SK-N-SH (cell line): ENCODE measurements at regions not wholly inside any gene's neighbourhood (a gene's known extent, or its start where the extent isn't known, plus 50 kb on each side); places are given as distances from the start of the nearest gene placed in this dataset.

Source experiments
- CTCF ChIA-PET: fragments of 300-600, 350-600 bp; formaldehyde crosslinking; extraction: SDS; loops from one replicate; lab custom pipeline; 2021; lab: Yijun Ruan, JAX
- POLR2A ChIA-PET: fragments of 350-600 bp; sonication (Branson Sonifier 250); formaldehyde crosslinking; extraction: SDS; loops from one replicate; lab custom pipeline; 2020; ENCODE audit warnings: antibody characterized with exemption, inconsistent platforms; lab: Yijun Ruan, JAX
- DNase-seq: peaks from one replicate; pipeline ENCODE4 v3.0.0; 2012
- H2AFZ ChIP-seq: fragments of 200-600 bp; sonication (generic); 2 replicates; pipeline ENCODE4 v1.8.1; 2016; ENCODE audit warnings: antibody characterized with exemption, mild to moderate bottlenecking, low read depth
- H3F3A ChIP-seq: fragments of 200-600 bp; sonication (generic); replicated peaks from 2 replicates; pipeline ENCODE3; 2016; ENCODE audit warnings: antibody characterized with exemption, mild to moderate bottlenecking; ENCODE audit not compliant: insufficient read depth
- H3K27ac ChIP-seq, 2 experiments: fragments of 200-500 bp in 1 of 2; fragments of 200-600 bp in 1 of 2; sonication (Bioruptor generic) in 1 of 2; sonication (generic), shearing (Covaris generic) in 1 of 2; 2 replicates each; pipeline versions ENCODE4 v1.5.1 to v1.6.1; 2014 to 2016; ENCODE audit warnings: low read depth in 2 of 2, inconsistent platforms in 1 of 2, low read length in 1 of 2, mild to moderate bottlenecking in 1 of 2, mixed read lengths in 1 of 2
- H3K27me3 ChIP-seq: fragments of 200-600 bp; sonication (generic), shearing (Covaris generic); 2 replicates; pipeline ENCODE4 v1.6.1; 2016; ENCODE audit warnings: mixed run types; ENCODE audit not compliant: insufficient read depth
- H3K36me3 ChIP-seq, 2 experiments: fragments of 200-500 bp in 1 of 2; fragments of 200-600 bp in 1 of 2; sonication (Bioruptor generic) in 1 of 2; sonication (generic) in 1 of 2; replicated peaks in 1 of 2; 2 replicates each; pipeline versions ENCODE3 to v1.5.1; 2014 to 2016; ENCODE audit warnings: low read length in 1 of 2, mild to moderate bottlenecking in 1 of 2; ENCODE audit not compliant: insufficient read depth in 2 of 2, control insufficient read depth in 1 of 2
- H3K4me1 ChIP-seq, 2 experiments: fragments of 200-500 bp in 1 of 2; fragments of 200-600 bp in 1 of 2; sonication (Bioruptor generic) in 1 of 2; sonication (generic), shearing (Covaris generic) in 1 of 2; 2 replicates each; pipeline versions ENCODE4 v1.5.1 to v1.6.1; 2014 to 2016; ENCODE audit warnings: low read depth in 1 of 2, low read length in 1 of 2, mixed run types in 1 of 2; ENCODE audit not compliant: insufficient read depth in 2 of 2, control insufficient read depth in 1 of 2
- H3K4me2 ChIP-seq: fragments of 200-600 bp; sonication (generic), shearing (Covaris generic); 2 replicates; pipeline ENCODE4 v1.6.1; 2017; ENCODE audit warnings: mixed run types
- H3K4me3 ChIP-seq, 2 experiments: fragments of 200-500 bp in 1 of 2; fragments of 200-600 bp in 1 of 2; sonication (Bioruptor generic) in 1 of 2; sonication (generic), shearing (Covaris generic) in 1 of 2; 2 replicates each; pipeline versions ENCODE4 v1.5.1 to v1.8.1; 2014 to 2016; ENCODE audit warnings: low read depth in 2 of 2, inconsistent platforms in 1 of 2, low read length in 1 of 2, mild to moderate bottlenecking in 1 of 2, mixed read lengths in 1 of 2, moderate library complexity in 1 of 2
- H3K79me2 ChIP-seq: fragments of 200-600 bp; sonication (generic); 2 replicates; pipeline ENCODE4 v1.8.1; 2017; ENCODE audit warnings: mild to moderate bottlenecking; ENCODE audit not compliant: insufficient read depth
- H3K9ac ChIP-seq: fragments of 200-600 bp; sonication (generic); 2 replicates; pipeline ENCODE4 v1.6.1; 2017; ENCODE audit warnings: mixed run types
- H3K9me2 ChIP-seq: fragments of 200-600 bp; sonication (generic); 2 replicates; pipeline ENCODE4 v1.6.1; 2017; ENCODE audit warnings: mixed run types
- H3K9me3 ChIP-seq: fragments of 200-600 bp; sonication (generic); 2 replicates; pipeline ENCODE4 v1.6.1; 2017; ENCODE audit warnings: mixed run types, mild to moderate bottlenecking, moderate library complexity
- H4K20me1 ChIP-seq: fragments of 200-600 bp; sonication (generic); 2 replicates; pipeline ENCODE4 v1.6.1; 2017; ENCODE audit warnings: mild to moderate bottlenecking, mixed run types; ENCODE audit not compliant: insufficient read depth
- CTCF ChIP-seq: fragments of 200-600 bp; sonication (generic); IDR thresholded peaks from 2 replicates; pipeline ENCODE4 v1.6.1; 2017; ENCODE audit warnings: antibody characterized with exemption, mild to moderate bottlenecking, moderate library complexity
- ELF1 ChIP-seq: IDR thresholded peaks from 2 replicates; pipeline ENCODE4 v1.4.0; 2012
- EZH2phosphoT487 ChIP-seq: fragments of 200-600 bp; sonication (generic); IDR thresholded peaks from 2 replicates; pipeline ENCODE4 v1.6.1; 2017; ENCODE audit warnings: low read depth, mixed run types, mild to moderate bottlenecking, antibody characterized with exemption, moderate library complexity, borderline replicate concordance
- FOSL2 ChIP-seq: IDR thresholded peaks from 2 replicates; pipeline ENCODE4 v1.4.0; 2012; ENCODE audit warnings: low read depth, mild to moderate bottlenecking, moderate library complexity, borderline replicate concordance
- FOXJ3 ChIP-seq: sonication (generic); formaldehyde crosslinking; IDR thresholded peaks from 2 replicates; pipeline ENCODE4 v1.5.1; 2020; ENCODE audit warnings: mild to moderate bottlenecking, missing genetic modification reagents
- GATA2 ChIP-seq: sonication (generic); formaldehyde crosslinking; IDR thresholded peaks from 2 replicates; pipeline ENCODE4 v1.5.0; 2020; ENCODE audit warnings: mild to moderate bottlenecking, missing genetic modification reagents
- JUND ChIP-seq: IDR thresholded peaks from 2 replicates; pipeline ENCODE4 v1.4.0; 2012
- MAX ChIP-seq: IDR thresholded peaks from 2 replicates; pipeline ENCODE4 v1.4.0; 2012; ENCODE audit warnings: low read depth
- MEF2A ChIP-seq: IDR thresholded peaks from 2 replicates; pipeline ENCODE4 v1.4.0; 2012; ENCODE audit warnings: low read depth, borderline replicate concordance
- NFIC ChIP-seq: IDR thresholded peaks from 2 replicates; pipeline ENCODE4 v1.4.0; 2012; ENCODE audit warnings: borderline replicate concordance
- NRF1 ChIP-seq: IDR thresholded peaks from 2 replicates; pipeline ENCODE4 v1.6.1; 2012; ENCODE audit warnings: low read depth, mild to moderate bottlenecking, low read length
- RCOR1 ChIP-seq: fragments of 150-350 bp; IDR thresholded peaks from 2 replicates; pipeline ENCODE4 v1.6.1; 2017; ENCODE audit warnings: antibody characterized with exemption, low read length
- RXRA ChIP-seq: IDR thresholded peaks from 2 replicates; pipeline ENCODE4 v1.4.0; 2012; ENCODE audit warnings: low read depth, mild to moderate bottlenecking, borderline replicate concordance
- SMC3 ChIP-seq: IDR thresholded peaks from 2 replicates; pipeline ENCODE4 v1.6.1; 2012; ENCODE audit warnings: low read depth, low read length, improper control_type of control experiment
- TAF1 ChIP-seq: IDR thresholded peaks from 2 replicates; pipeline ENCODE4 v1.6.1; 2012; ENCODE audit warnings: low read depth, mild to moderate bottlenecking, low read length, moderate library complexity, borderline replicate concordance
- TCF12 ChIP-seq: IDR thresholded peaks from 2 replicates; pipeline ENCODE4 v1.4.0; 2012
- TEAD4 ChIP-seq: IDR thresholded peaks from 2 replicates; pipeline ENCODE4 v1.4.0; 2012; ENCODE audit warnings: mild to moderate bottlenecking, borderline replicate concordance; ENCODE audit not compliant: insufficient read depth
- USF1 ChIP-seq: IDR thresholded peaks from 2 replicates; pipeline ENCODE4 v1.4.0; 2012; ENCODE audit warnings: low read depth, borderline replicate concordance
- USF2 ChIP-seq: fragments of 150-350 bp; IDR thresholded peaks from 2 replicates; pipeline ENCODE4 v1.6.1; 2017; ENCODE audit warnings: antibody characterized with exemption, low read length, low read depth, borderline replicate concordance
- YY1 ChIP-seq: IDR thresholded peaks from 2 replicates; pipeline ENCODE4 v1.4.0; 2012; ENCODE audit warnings: low read depth, mild to moderate bottlenecking
- WGBS: methylation state at CpG from one replicate; pipeline ENCODE4 v1.1.6; 2017; ENCODE audit warnings: low lambda C conversion rate; 5-methylcytosine and 5-hydroxymethylcytosine counted together
- TF ChIP-seq, protein P1 (sequence below): IDR thresholded peaks from 2 replicates; pipeline ENCODE4 v1.4.0; 2012; ENCODE audit warnings: low read depth, borderline replicate concordance

DNA sequence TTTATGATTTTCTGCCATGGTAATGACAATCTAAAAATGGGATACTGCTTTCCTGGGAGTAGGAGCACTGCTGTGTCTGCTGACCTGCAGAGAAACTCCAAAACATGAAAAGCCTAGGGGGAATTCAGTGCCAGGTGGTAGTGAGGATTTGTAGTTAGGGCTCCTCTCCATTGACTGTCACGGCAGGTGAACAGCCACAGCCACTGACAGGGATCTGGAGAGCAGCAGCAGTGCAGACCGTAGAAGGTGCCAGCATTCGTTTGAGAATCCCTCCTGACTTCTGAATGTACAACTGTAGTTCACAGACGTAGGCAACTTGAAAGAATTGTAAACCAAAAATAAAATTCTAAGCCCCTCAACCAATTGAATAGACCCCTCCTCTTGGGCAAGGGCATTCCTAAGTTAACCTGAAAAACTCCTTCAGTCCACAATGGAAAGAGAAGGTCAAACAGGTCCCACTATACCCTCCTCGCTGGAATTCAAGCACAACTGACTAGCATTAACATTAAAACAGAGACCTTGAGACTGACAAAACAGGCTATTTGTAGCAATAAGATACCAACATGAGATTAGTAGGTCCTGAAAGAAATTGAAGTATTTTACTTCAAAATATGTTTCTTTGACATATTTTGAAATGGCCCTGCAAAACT, 1328.8 kb downstream of the OLFM4 start:
- WGBS: 2% methylated on average over 5 of the region's 5 CpGs
- Histone ChIP-seq H3K36me3 (no peaks in the 10 kb centered on the region), H4K20me1 (no peaks in the 10 kb centered on the region), H3K4me1 (no peaks in the 10 kb centered on the region), H3K4me2 (no peak overlapping the region), H2AFZ (no peak overlapping the region), H3K9me2 (no peaks in the 10 kb centered on the region), H3K27me3 (no peaks in the 10 kb centered on the region), H3K79me2 (no peaks in the 10 kb centered on the region), H3K9me3 (no peaks in the 10 kb centered on the region), H3K27ac (no peak overlapping the region), H3F3A (no peaks in the 10 kb centered on the region), H3K9ac (no peak overlapping the region), H3K4me3 (no peak overlapping the region)
- ChIA-PET CTCF (no interaction called here), POLR2A (no interaction called here)
- TF ChIP-seq NFIC (no peak), ELF1 (no peak), MAX (no peak), RCOR1 (no peak), RXRA (no peak), EZH2phosphoT487 (no peak), USF2 (no peak), NRF1 (no peak), YY1 (no peak), FOXJ3 (no peak), GATA2 (no peak)
- TF ChIP-seq, protein P1, sequence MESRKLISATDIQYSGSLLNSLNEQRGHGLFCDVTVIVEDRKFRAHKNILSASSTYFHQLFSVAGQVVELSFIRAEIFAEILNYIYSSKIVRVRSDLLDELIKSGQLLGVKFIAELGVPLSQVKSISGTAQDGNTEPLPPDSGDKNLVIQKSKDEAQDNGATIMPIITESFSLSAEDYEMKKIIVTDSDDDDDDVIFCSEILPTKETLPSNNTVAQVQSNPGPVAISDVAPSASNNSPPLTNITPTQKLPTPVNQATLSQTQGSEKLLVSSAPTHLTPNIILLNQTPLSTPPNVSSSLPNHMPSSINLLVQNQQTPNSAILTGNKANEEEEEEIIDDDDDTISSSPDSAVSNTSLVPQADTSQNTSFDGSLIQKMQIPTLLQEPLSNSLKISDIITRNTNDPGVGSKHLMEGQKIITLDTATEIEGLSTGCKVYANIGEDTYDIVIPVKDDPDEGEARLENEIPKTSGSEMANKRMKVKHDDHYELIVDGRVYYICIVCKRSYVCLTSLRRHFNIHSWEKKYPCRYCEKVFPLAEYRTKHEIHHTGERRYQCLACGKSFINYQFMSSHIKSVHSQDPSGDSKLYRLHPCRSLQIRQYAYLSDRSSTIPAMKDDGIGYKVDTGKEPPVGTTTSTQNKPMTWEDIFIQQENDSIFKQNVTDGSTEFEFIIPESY: no peak
- no peak for DNase-seq

DNA sequence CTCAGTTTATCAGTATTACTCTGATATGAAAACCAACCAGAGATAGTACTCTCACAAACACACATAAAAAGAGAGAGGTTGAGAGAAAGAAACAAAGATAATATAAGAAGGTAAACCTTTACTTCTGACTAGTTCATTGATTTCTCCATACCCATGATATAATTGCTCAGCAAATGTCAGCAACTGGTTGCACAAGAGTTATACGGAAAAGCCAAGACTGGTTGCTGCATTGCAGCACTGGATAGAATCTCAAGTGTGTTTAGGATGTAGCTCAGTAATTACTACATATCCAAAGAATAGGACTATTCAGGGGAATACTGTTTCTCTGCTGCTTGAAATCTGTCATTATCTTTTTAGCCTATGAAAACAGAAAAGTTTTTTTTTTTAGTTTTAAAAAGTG, 1332.8 kb downstream of the OLFM4 start:
- WGBS: 10% methylated on average over 1 of the region's 1 CpG
- Histone ChIP-seq H3K9ac (no peak overlapping the region), H3K4me1 (no peaks in the 10 kb centered on the region), H4K20me1 (no peaks in the 10 kb centered on the region), H3K36me3 (no peaks in the 10 kb centered on the region), H3K9me3 (no peaks in the 10 kb centered on the region), H3K4me2 (no peak overlapping the region), H3K27me3 (no peaks in the 10 kb centered on the region), H2AFZ (no peak overlapping the region), H3K9me2 (peaks cover 2% of the 10 kb centered on the region; the same call in 1 of the 2 replicates), H3K4me3 (no peak overlapping the region), H3K79me2 (no peaks in the 10 kb centered on the region), H3F3A (no peaks in the 10 kb centered on the region), H3K27ac (no peak overlapping the region)
- ChIA-PET CTCF (no interaction called here), POLR2A (no interaction called here)
- DNase-seq: no peak
- TF ChIP-seq MAX (no peak), GATA2 (no peak), TEAD4 (no peak), USF1 (no peak), TAF1 (no peak), FOSL2 (no peak), MEF2A (no peak), CTCF (no peak), RCOR1 (no peak), JUND (no peak), SMC3 (no peak), TCF12 (no peak)
- TF ChIP-seq, protein P1: no peak
